ENCODE measurements at regions not wholly inside any gene's neighbourhood (a gene's known extent, or its start where the extent isn't known, plus 50 kb on each side); places are given as distances from the start of the nearest gene placed in this dataset.

DNA sequence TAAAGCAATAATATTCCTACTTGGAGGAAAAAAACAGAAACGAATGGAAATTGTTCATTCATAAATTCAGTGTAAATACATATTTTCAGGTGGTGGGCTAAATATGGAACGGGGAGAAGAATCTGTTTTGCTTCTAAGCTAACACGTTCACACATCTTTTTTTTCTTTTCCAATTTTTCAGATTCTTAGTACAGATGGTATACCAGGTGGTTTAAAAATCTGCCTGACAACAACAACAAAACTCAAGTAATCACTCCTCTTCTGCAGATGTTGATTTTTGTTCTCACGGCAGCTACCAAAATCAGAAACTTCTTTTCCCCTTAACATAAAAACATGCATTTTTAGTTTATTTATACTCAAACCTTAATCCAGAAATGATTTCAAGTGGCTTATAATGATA lies 164.8 kb upstream of the SYT4 start:
- no peaks in the 10 kb centered on the region for H3K4me1 ChIP-seq (ENCODE audit: insufficient read depth, low read length, poor library complexity, severe bottlenecking)
- no peak overlapping the region for H3K27ac ChIP-seq (ENCODE audit: low read depth, low read length, poor library complexity, severe bottlenecking)
- H3K36me3 ChIP-seq (ENCODE audit: insufficient read depth, low read length, poor library complexity, severe bottlenecking), result no peaks in the 10 kb centered on the region
- DNase-seq (ENCODE audit: low spot score), result no peak
- H3K9me3 ChIP-seq (ENCODE audit: low read depth, low read length, poor library complexity, severe bottlenecking), result no peaks in the 10 kb centered on the region
- H3K4me3 ChIP-seq (ENCODE audit: low read depth, low read length, poor library complexity, severe bottlenecking), result no peak overlapping the region
- TF ChIP-seq EZH2 (IDR thresholded peaks at IDR 0.05; ENCODE audit: borderline replicate concordance, low read depth, low read length, poor library complexity, severe bottlenecking), result no peak
- TF ChIP-seq, protein P1, sequence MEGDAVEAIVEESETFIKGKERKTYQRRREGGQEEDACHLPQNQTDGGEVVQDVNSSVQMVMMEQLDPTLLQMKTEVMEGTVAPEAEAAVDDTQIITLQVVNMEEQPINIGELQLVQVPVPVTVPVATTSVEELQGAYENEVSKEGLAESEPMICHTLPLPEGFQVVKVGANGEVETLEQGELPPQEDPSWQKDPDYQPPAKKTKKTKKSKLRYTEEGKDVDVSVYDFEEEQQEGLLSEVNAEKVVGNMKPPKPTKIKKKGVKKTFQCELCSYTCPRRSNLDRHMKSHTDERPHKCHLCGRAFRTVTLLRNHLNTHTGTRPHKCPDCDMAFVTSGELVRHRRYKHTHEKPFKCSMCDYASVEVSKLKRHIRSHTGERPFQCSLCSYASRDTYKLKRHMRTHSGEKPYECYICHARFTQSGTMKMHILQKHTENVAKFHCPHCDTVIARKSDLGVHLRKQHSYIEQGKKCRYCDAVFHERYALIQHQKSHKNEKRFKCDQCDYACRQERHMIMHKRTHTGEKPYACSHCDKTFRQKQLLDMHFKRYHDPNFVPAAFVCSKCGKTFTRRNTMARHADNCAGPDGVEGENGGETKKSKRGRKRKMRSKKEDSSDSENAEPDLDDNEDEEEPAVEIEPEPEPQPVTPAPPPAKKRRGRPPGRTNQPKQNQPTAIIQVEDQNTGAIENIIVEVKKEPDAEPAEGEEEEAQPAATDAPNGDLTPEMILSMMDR (conservative IDR thresholded peaks at IDR 0.05; ENCODE audit: low read depth, low read length), result no peak
- H3K27me3 ChIP-seq (replicated peaks; ENCODE audit: insufficient read depth, low read depth, low read length, poor library complexity), result no peaks in the 10 kb centered on the region
- no TSS peak for BruUV-seq (replicated peaks)
- CTCF ChIA-PET, result no interaction called here
- POLR2A ChIA-PET (ENCODE audit: low non-redundant PET), result no interaction called here
- intact Hi-C loops (cut with micrococcal nuclease; ENCODE audit: unreplicated experiment), result no loop called here

DNA sequence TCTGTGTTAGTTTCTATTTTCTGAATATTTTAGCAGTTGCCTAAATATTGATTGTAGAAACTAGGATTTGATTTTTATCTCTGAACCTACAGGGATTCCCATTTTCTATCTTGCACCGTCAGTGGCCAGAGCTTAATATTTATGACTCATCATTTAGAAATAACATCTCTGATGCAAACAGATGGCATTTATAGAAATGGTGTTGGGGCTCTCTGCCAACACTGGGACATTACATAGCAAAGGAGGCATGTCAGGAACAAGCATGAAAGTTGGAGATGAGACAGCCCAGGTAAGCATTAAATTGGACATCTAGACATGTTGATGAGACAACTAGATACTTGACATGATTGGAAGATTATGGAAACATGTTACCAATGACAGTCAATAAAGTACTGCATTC lies 165.3 kb upstream of the SYT4 start:
- ChIA-PET CTCF (no interaction called here), POLR2A (ENCODE audit: low non-redundant PET) (no interaction called here)
- no peaks in the 10 kb centered on the region for H3K4me1 ChIP-seq (ENCODE audit: insufficient read depth, low read length, poor library complexity, severe bottlenecking)
- TF ChIP-seq, protein P1 (conservative IDR thresholded peaks at IDR 0.05; ENCODE audit: low read depth, low read length), result no peak
- TF ChIP-seq EZH2 (IDR thresholded peaks at IDR 0.05; ENCODE audit: borderline replicate concordance, low read depth, low read length, poor library complexity, severe bottlenecking), result no peak
- no peaks in the 10 kb centered on the region for H3K36me3 ChIP-seq (ENCODE audit: insufficient read depth, low read length, poor library complexity, severe bottlenecking)
- BruUV-seq (replicated peaks), result no TSS peak
- no peaks in the 10 kb centered on the region for H3K9me3 ChIP-seq (ENCODE audit: low read depth, low read length, poor library complexity, severe bottlenecking)
- H3K27me3 ChIP-seq (replicated peaks; ENCODE audit: insufficient read depth, low read depth, low read length, poor library complexity), result no peaks in the 10 kb centered on the region
- no peak overlapping the region for H3K4me3 ChIP-seq (ENCODE audit: low read depth, low read length, poor library complexity, severe bottlenecking)
- H3K27ac ChIP-seq (ENCODE audit: low read depth, low read length, poor library complexity, severe bottlenecking), result no peak overlapping the region
- no peak for DNase-seq (ENCODE audit: low spot score)
- intact Hi-C loops (cut with micrococcal nuclease; ENCODE audit: unreplicated experiment), result no loop called here

DNA sequence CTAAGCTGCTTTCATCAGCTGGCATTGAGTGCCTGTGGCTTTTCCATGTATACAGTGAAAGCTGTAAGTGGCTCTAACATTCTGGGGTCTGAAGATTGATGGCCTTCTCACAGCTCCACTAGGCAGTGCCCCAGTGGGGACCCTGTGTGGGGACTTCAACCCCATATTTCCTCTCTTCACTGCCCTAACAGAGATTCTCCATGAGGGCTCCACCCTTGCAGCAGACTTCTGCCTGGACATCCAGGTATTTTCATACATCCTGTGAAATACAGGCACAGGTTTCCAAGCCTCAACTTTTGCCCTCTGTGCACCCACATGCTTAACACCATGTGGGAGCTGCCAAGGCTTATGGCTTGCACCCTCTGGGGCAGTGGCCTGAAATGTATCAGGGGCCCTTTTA lies 188.2 kb upstream of the SYT4 start:
- Histone ChIP-seq H3K27me3 (replicated peaks; ENCODE audit: insufficient read depth, low read depth, low read length, poor library complexity) (no peaks in the 10 kb centered on the region), H3K4me1 (ENCODE audit: insufficient read depth, low read length, poor library complexity, severe bottlenecking) (no peaks in the 10 kb centered on the region), H3K27ac (ENCODE audit: low read depth, low read length, poor library complexity, severe bottlenecking) (no peak overlapping the region), H3K4me3 (ENCODE audit: low read depth, low read length, poor library complexity, severe bottlenecking) (no peak overlapping the region), H3K9me3 (ENCODE audit: low read depth, low read length, poor library complexity, severe bottlenecking) (peaks cover 17% of the 10 kb centered on the region), H3K36me3 (ENCODE audit: insufficient read depth, low read length, poor library complexity, severe bottlenecking) (no peaks in the 10 kb centered on the region)
- TF ChIP-seq, protein P1 (conservative IDR thresholded peaks at IDR 0.05; ENCODE audit: low read depth, low read length), result no peak
- TF ChIP-seq EZH2 (IDR thresholded peaks at IDR 0.05; ENCODE audit: borderline replicate concordance, low read depth, low read length, poor library complexity, severe bottlenecking), result no peak
- CTCF ChIA-PET, result no interaction called here
- no peak for DNase-seq (ENCODE audit: low spot score)
- no TSS peak for BruUV-seq (replicated peaks)
- intact Hi-C loops (cut with micrococcal nuclease; ENCODE audit: unreplicated experiment), result no loop called here
- POLR2A ChIA-PET (ENCODE audit: low non-redundant PET), result no interaction called here

Data from A673 (cell line).